ENCODE measurements at regions not wholly inside any gene's neighbourhood (a gene's known extent, or its start where the extent isn't known, plus 50 kb on each side); places are given as distances from the start of the nearest gene placed in this dataset.

DNA sequence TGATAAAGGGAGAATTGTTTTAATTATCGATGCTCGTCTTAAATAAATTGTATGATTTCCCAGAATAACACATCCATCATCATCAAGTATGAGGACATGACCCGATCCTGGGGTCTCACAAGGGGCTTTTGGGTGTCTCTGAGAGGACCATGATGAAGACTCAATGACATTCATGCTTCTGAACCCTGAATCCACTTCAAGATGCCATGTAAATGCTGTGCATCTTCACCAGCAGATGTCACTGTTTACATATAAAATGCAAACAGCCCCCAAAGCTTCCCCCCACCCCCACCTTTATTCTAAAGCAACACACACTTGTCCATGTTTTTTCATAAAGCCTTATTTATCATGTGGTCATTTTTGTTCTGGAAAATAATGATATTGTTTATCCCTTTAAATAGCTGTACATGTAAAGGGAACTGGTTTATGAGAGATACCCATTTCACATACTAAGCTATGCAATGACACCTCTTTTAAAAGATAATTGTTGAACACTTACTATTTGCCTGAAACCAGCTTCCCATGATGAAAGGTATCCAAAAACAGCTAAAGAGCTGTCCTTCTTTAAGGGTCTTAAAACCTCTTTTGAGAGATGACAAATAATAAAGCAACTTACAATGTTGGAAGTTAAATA lies 69.7 kb upstream of the UBE3A start:
- TF ChIP-seq, protein P1, sequence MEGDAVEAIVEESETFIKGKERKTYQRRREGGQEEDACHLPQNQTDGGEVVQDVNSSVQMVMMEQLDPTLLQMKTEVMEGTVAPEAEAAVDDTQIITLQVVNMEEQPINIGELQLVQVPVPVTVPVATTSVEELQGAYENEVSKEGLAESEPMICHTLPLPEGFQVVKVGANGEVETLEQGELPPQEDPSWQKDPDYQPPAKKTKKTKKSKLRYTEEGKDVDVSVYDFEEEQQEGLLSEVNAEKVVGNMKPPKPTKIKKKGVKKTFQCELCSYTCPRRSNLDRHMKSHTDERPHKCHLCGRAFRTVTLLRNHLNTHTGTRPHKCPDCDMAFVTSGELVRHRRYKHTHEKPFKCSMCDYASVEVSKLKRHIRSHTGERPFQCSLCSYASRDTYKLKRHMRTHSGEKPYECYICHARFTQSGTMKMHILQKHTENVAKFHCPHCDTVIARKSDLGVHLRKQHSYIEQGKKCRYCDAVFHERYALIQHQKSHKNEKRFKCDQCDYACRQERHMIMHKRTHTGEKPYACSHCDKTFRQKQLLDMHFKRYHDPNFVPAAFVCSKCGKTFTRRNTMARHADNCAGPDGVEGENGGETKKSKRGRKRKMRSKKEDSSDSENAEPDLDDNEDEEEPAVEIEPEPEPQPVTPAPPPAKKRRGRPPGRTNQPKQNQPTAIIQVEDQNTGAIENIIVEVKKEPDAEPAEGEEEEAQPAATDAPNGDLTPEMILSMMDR (IDR thresholded peaks at IDR 0.05) = peak in 4 of 5 experiments; percentile 46 to 56 (median 51)
- no peak for TF ChIP-seq EP300 (IDR thresholded peaks at IDR 0.05; ENCODE audit: low read depth)

Measured in transverse colon (tissue), 3 donors.